ENCODE measurements at regions not wholly inside any gene's neighbourhood (a gene's known extent, or its start where the extent isn't known, plus 50 kb on each side); places are given as distances from the start of the nearest gene placed in this dataset.
A peak's percentile ranks its signal among the peaks of the same experiment; 100 is the strongest.

- in situ Hi-C loops (cut with MboI) (no loop called here), intact Hi-C loops (cut with micrococcal nuclease; ENCODE audit: unreplicated experiment) (loop anchor here (10.0 kb wide), 1 partner anchor 127 kb away; no protein-coding TSS in a partner anchor)
- Histone ChIP-seq H3K4me1 (ENCODE audit: control insufficient read depth, insufficient read depth, low read length) (no peaks in the 10 kb centered on the region), H3K9me3 (replicated peaks; ENCODE audit: control insufficient read depth, insufficient read depth, low read length) (no peaks in the 10 kb centered on the region), H3K27ac (ENCODE audit: control insufficient read depth, insufficient read depth) (no peak overlapping the region), H3K4me3 (no peak overlapping the region), H3K79me2 (ENCODE audit: control insufficient read depth, insufficient read depth, low read length) (no peaks in the 10 kb centered on the region), H3K36me3 (ENCODE audit: control insufficient read depth in 2 of 2, insufficient read depth in 2 of 2, low read length in 1 of 2) (no peaks in the 10 kb centered on the region), H2AFZ (ENCODE audit: control insufficient read depth, low read depth, low read length) (no peak overlapping the region), H3K27me3 (replicated peaks in 1 of 2; ENCODE audit: control insufficient read depth in 2 of 2, insufficient read depth in 2 of 2, low read length in 1 of 2) (peaks cover 8 to 18% of the 10 kb centered on the region in 2 experiments), H4K20me1 (ENCODE audit: control insufficient read depth, insufficient read depth) (no peaks in the 10 kb centered on the region), H3K4me2 (ENCODE audit: control insufficient read depth, insufficient read depth) (no peak overlapping the region), H3K9ac (ENCODE audit: control insufficient read depth, insufficient read depth, low read length) (no peak overlapping the region)
- DNase-seq (ENCODE audit: low read depth, low spot score) (no peak), FAIRE-seq (no peak), ATAC-seq (peak; percentile 32; the same call in 2 of the 3 replicates)
- POLR2A ChIA-PET: no interaction called here
- TF ChIP-seq RELA (IDR thresholded peaks at IDR 0.05; ENCODE audit: borderline replicate concordance, partially characterized antibody) (no peak), MTA3 (IDR thresholded peaks at IDR 0.05; ENCODE audit: borderline replicate concordance, low read length) (no peak), RFX5 (IDR thresholded peaks at IDR 0.05; ENCODE audit: low read depth, low read length) (no peak), RBBP5 (conservative IDR thresholded peaks at IDR 0.05) (no peak), ETV6 (conservative IDR thresholded peaks at IDR 0.05 in 1 of 2, IDR thresholded peaks at IDR 0.05 in 1 of 2; ENCODE audit: borderline replicate concordance in 1 of 2, low read depth in 1 of 2) (no peak), ZNF274 (IDR thresholded peaks at IDR 0.05; ENCODE audit: insufficient read depth, insufficient read length) (no peak), MYB (IDR thresholded peaks at IDR 0.05; ENCODE audit: borderline replicate concordance, low read depth, low read length) (no peak), STAT3 (IDR thresholded peaks at IDR 0.05; ENCODE audit: low read depth, low read length) (no peak), RAD51 (IDR thresholded peaks at IDR 0.05) (no peak), CUX1 (IDR thresholded peaks at IDR 0.05; ENCODE audit: insufficient replicate concordance, low read depth, low read length) (no peak)
- SMC1A ChIA-PET (ENCODE audit: uncharacterized antibody, unreplicated experiment): no interaction called here
- CTCF ChIA-PET: no interaction called here
- WGBS (ENCODE audit: insufficient coverage, insufficient replicate concordance, low lambda C conversion rate, missing lambda C conversion rate): 25% methylated on average over 10 of the region's 10 CpGs
- RAD21 ChIA-PET (ENCODE audit: unreplicated experiment): interaction anchor here (1.2 kb wide), 1 partner anchor 12 kb away, joined by 3 read pairs; no protein-coding TSS in a partner anchor
- no TSS peak for BruUV-seq (replicated peaks)
Observed at GRCh38 chr16:86201746-86202145, 302.8 kb downstream of the IRF8 start.

Data from GM12878 (cell line).